ENCODE measurements at regions not wholly inside any gene's neighbourhood (a gene's known extent, or its start where the extent isn't known, plus 50 kb on each side); places are given as distances from the start of the nearest gene placed in this dataset.

- no peak for TF ChIP-seq POLR2A (IDR thresholded peaks at IDR 0.05)
- TF ChIP-seq, protein P1, sequence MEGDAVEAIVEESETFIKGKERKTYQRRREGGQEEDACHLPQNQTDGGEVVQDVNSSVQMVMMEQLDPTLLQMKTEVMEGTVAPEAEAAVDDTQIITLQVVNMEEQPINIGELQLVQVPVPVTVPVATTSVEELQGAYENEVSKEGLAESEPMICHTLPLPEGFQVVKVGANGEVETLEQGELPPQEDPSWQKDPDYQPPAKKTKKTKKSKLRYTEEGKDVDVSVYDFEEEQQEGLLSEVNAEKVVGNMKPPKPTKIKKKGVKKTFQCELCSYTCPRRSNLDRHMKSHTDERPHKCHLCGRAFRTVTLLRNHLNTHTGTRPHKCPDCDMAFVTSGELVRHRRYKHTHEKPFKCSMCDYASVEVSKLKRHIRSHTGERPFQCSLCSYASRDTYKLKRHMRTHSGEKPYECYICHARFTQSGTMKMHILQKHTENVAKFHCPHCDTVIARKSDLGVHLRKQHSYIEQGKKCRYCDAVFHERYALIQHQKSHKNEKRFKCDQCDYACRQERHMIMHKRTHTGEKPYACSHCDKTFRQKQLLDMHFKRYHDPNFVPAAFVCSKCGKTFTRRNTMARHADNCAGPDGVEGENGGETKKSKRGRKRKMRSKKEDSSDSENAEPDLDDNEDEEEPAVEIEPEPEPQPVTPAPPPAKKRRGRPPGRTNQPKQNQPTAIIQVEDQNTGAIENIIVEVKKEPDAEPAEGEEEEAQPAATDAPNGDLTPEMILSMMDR (IDR thresholded peaks at IDR 0.05), result no peak
Measured at GRCh38 chr14:65224799-65225198, 122.5 kb upstream of the MAX start.
